ENCODE measurements at regions not wholly inside any gene's neighbourhood (a gene's known extent, or its start where the extent isn't known, plus 50 kb on each side); places are given as distances from the start of the nearest gene placed in this dataset.
A peak's percentile ranks its signal among the peaks of the same experiment; 100 is the strongest.

DNA sequence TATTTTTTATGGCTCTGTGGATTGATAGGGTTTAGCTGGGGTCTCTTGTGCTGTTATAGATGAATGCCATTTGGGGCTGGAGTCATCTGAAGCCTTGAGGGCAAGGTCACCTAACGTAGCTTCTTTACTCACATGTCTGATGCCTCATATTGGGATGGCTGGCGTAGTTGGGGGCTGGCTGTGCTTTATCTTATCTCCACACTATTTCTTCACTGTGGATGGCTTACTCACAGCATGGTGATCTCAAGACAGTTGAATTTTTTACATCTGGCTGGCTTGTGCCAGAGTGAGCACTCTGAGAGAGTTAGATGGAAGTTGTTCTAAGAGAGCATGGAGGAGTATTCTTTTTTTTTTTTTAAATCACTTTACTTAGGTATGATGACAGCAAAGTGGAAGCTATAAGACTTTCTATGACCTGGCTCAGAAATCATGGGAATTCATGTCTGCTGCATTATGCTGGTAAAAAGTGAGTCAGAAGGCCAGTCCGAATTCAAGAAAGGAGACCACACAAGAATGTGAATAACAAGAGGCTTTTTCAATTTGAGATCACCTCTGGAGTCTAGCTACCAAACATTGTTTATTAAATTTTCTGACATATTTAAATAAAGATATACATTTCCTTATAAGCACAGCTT lies 252.4 kb upstream of the TPK1 start:
- Histone ChIP-seq H3K36me3 (ENCODE audit: control insufficient read depth in 2 of 4, insufficient read depth in 4 of 4, low read length in 3 of 4) (no peaks in the 10 kb centered on the region; a peak in 1 of 8 replicates), H2BK120ac (replicated peaks; ENCODE audit: low read depth, low read length) (no peak overlapping the region), H3K23me2 (ENCODE audit: low read depth, low read length) (no peaks in the 10 kb centered on the region), H3K27ac (ENCODE audit: low read depth, low read length) (no peak overlapping the region), H4K5ac (ENCODE audit: insufficient read length, low read depth, low read length) (no peak overlapping the region), H3K18ac (ENCODE audit: extremely low read depth, low read length) (no peak overlapping the region), H3K56ac (replicated peaks; ENCODE audit: insufficient read length, low read depth, low read length) (no peak overlapping the region), H3K9me3 (ENCODE audit: insufficient read depth in 2 of 2, low read depth in 1 of 2, low read length in 1 of 2) (peaks cover 2 to 7% of the 10 kb centered on the region in 2 experiments; a peak in 2 of 4 replicates), H2BK5ac (ENCODE audit: low read depth, low read length) (no peak overlapping the region), H3K4me1 (replicated peaks in 1 of 4; ENCODE audit: control insufficient read depth in 3 of 4, insufficient read depth in 4 of 4, low read length in 3 of 4) (no peaks in the 10 kb centered on the region), H3K14ac (ENCODE audit: insufficient read length) (no peak overlapping the region), H4K20me1 (replicated peaks in 1 of 2; ENCODE audit: control insufficient read depth in 1 of 2, insufficient read depth in 2 of 2, low read length in 2 of 2) (no peaks in the 10 kb centered on the region), H2AFZ (ENCODE audit: low read length) (peak overlapping the region; percentile 40; the same call in 1 of the 2 replicates), H3K4me3 (ENCODE audit: extremely low read depth in 1 of 4, insufficient read depth in 2 of 4, low read depth in 3 of 4, low read length in 4 of 4) (no peak overlapping the region), H3K9ac (replicated peaks in 1 of 4; ENCODE audit: extremely low read depth in 1 of 4, low read depth in 3 of 4, low read length in 3 of 4) (no peak overlapping the region), H3K27me3 (replicated peaks in 1 of 4; ENCODE audit: control insufficient read depth in 3 of 4, extremely low read depth in 1 of 4, insufficient read depth in 3 of 4, low read length in 3 of 4) (no peaks in the 10 kb centered on the region), H4K8ac (ENCODE audit: extremely low read depth, insufficient read depth, low read length) (no peak overlapping the region), H2BK15ac (ENCODE audit: low read length) (no peak overlapping the region), H2BK12ac (ENCODE audit: low read depth, low read length) (no peak overlapping the region), H2BK20ac (ENCODE audit: low read length) (no peak overlapping the region), H3K4me2 (ENCODE audit: insufficient read depth in 1 of 2, low read depth in 2 of 2, low read length in 2 of 2) (no peak overlapping the region), H3K79me1 (ENCODE audit: low read depth, low read length) (no peaks in the 10 kb centered on the region), H3K23ac (ENCODE audit: insufficient read length) (no peak overlapping the region), H4K91ac (replicated peaks; ENCODE audit: insufficient read length, low read length) (no peak overlapping the region), H3K4ac (replicated peaks; ENCODE audit: insufficient read length, low read depth, low read length) (no peak overlapping the region), H3K79me2 (ENCODE audit: control insufficient read depth in 1 of 2, insufficient read depth in 2 of 2, low read length in 2 of 2) (no peaks in the 10 kb centered on the region), H2AK5ac (ENCODE audit: low read depth, low read length) (no peak overlapping the region)
- DNase-seq (ENCODE audit: low read depth in 1 of 2, low spot score in 2 of 2) (no peak), FAIRE-seq (no peak)
- TF ChIP-seq TEAD4 (IDR thresholded peaks at IDR 0.05; ENCODE audit: low read depth, low read length) = no peak
- no peak for TF ChIP-seq BCL11A (IDR thresholded peaks at IDR 0.05; ENCODE audit: low read depth in 2 of 2, low read length in 2 of 2)
- TF ChIP-seq SIN3A (conservative IDR thresholded peaks at IDR 0.05 in 1 of 2, IDR thresholded peaks at IDR 0.05 in 1 of 2; ENCODE audit: low read depth in 1 of 2, low read length in 2 of 2) = no peak
- TF ChIP-seq, protein P1, sequence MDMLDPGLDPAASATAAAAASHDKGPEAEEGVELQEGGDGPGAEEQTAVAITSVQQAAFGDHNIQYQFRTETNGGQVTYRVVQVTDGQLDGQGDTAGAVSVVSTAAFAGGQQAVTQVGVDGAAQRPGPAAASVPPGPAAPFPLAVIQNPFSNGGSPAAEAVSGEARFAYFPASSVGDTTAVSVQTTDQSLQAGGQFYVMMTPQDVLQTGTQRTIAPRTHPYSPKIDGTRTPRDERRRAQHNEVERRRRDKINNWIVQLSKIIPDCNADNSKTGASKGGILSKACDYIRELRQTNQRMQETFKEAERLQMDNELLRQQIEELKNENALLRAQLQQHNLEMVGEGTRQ (IDR thresholded peaks at IDR 0.05; ENCODE audit: low read length) = no peak
- TF ChIP-seq CBX8 (IDR thresholded peaks at IDR 0.05; ENCODE audit: borderline replicate concordance, low read depth, low read length) = no peak
- no peak for TF ChIP-seq GABPA (IDR thresholded peaks at IDR 0.05; ENCODE audit: borderline replicate concordance, insufficient read depth, low read length)
- no peak for TF ChIP-seq EGR1 (IDR thresholded peaks at IDR 0.05; ENCODE audit: borderline replicate concordance, low read depth, low read length)
- no peak for TF ChIP-seq CHD2 (IDR thresholded peaks at IDR 0.05; ENCODE audit: low read length)
- no peak for TF ChIP-seq MAFK (IDR thresholded peaks at IDR 0.05; ENCODE audit: low read depth, low read length)
- ChIA-PET POLR2A (ENCODE audit: partially characterized antibody) (no interaction called here), CTCF (ENCODE audit: partially characterized antibody) (no interaction called here)
- 90% methylated on average over 3 of the region's 3 CpGs; no CpG with 5 or more reads in 1 of the 2 experiments for whole genome bisulfite sequencing, 2 experiments (ENCODE audit: extremely low coverage in 1 of 2, insufficient coverage in 1 of 2, insufficient read length in 1 of 2, insufficient replicate concordance in 2 of 2, low coverage in 1 of 2, low lambda C conversion rate in 2 of 2, missing lambda C conversion rate in 1 of 2)
